ENCODE measurements at regions not wholly inside any gene's neighbourhood (a gene's known extent, or its start where the extent isn't known, plus 50 kb on each side); places are given as distances from the start of the nearest gene placed in this dataset.

DNA sequence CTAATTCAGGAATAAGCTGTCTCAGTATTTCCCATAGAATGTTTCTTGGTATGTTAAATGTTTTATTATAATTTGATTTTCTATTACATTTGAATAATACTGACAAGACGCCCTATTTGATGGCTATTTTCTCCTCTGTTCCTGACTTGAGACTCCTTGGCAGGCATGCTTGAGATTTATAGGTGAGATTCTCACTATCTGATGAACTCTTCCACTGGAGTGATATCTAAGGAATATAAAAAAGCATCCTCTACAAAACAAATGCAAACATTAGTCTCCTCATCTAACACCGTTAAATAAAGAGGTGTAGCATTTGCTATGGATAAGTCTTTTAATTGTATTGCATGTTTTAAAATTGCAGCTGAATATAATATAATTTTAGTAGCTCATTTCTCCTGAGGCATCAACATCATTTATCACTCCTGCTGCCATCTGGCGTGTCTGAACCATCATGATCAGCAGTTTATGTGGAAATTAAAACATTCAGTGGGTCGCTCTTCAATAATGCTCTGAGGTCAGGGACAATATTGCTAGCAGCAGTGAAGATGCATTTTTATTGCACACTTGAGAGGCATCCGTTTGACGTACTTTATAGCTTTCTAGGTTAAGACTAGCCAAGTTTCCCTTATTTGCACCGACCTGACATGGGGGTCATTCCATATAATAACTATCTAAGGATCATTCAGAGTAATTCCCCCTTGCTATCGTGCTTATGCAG, 210.4 kb upstream of the GALNTL6 start:
- peaks cover 0 to under 1% of the 10 kb centered on the region in 2 donors for H3K27me3 Mint-ChIP-seq
- H3K9me3 Mint-ChIP-seq = peaks cover 0 to 6% of the 10 kb centered on the region in 2 donors
- no peak for ATAC-seq (replicated peaks)
- no peak overlapping the region for H3K4me3 Mint-ChIP-seq
- H3K4me1 Mint-ChIP-seq = peaks cover 0 to 10% of the 10 kb centered on the region in 2 donors
- no peaks in the 10 kb centered on the region for H3K36me3 Mint-ChIP-seq
- H3K27ac Mint-ChIP-seq = no peak overlapping the region
- DNase-seq = no peak

DNA sequence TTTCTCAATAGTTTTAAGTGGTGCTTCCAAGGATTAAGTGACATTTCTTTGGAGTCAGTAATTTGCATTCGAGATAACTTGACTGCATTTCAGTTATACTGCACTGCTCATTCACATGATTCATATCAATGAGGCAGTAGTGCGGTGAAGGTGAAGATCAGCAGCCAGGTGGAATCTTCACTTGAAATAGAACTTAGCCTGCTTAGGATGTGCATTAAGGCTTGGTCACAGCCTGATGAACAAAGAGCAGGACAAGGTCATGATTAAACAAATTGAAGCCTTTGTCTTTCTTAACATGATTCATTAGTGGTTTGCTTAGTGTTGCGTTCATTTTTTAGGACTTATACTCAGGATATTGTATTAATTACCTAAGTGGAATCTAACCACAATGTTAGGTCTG, 212.1 kb upstream of the GALNTL6 start:
- DNase-seq (no peak), ATAC-seq (replicated peaks) (no peak)
- Mint-ChIP-seq H3K27ac (no peak overlapping the region), H3K4me1 (peaks cover 0 to 10% of the 10 kb centered on the region in 2 donors), H3K4me3 (no peak overlapping the region), H3K27me3 (peaks cover 0 to 5% of the 10 kb centered on the region in 2 donors), H3K36me3 (no peaks in the 10 kb centered on the region), H3K9me3 (peaks cover 0 to 7% of the 10 kb centered on the region in 2 donors)

DNA sequence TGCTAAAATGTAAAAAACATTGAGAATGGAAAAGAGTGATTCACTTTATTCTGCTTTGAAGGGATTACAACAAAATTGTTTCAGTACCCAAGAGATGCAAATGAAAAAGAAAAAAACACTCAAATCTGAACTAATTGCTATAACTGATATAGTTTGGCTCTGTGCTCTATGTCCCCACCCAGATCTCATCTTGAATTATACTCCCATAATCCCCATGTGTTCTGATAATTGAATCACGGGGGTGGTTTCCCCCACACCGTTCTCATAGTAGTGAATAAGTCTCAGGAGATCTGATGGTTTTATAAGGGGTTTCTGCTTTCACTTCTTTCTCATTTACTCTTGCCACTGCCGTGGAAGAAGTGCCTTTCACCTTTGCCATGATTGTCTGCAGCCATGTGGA, 213.6 kb upstream of the GALNTL6 start:
- Mint-ChIP-seq H3K4me1 (peaks cover 0 to 10% of the 10 kb centered on the region in 2 donors), H3K9me3 (peaks cover 0 to 7% of the 10 kb centered on the region in 2 donors), H3K27me3 (peaks cover 0 to 5% of the 10 kb centered on the region in 2 donors), H3K27ac (no peak overlapping the region), H3K4me3 (no peak overlapping the region), H3K36me3 (no peaks in the 10 kb centered on the region)
- ATAC-seq (replicated peaks) = peak; percentile 88 to 90
- no peak for DNase-seq

DNA sequence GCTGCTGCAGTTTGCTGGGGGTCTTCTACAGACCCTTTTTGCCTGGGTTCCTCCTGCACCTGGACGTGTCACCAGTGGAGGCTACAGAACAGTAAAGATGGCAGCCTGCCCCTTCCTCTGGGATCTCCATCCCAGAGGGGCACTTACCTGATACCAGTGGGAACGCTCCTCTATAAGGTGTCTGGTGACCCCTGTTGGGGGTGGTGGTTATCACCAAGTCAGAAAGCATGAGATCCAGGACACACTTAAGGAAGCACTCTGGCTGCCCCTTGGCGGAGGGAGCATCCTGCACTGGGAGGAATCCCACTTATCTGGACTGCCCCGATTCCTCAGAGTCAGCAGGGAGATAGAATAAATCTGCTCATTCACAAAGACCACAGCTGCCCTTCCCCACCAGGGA, 218.9 kb upstream of the GALNTL6 start:
- DNase-seq (no peak), ATAC-seq (replicated peaks) (no peak)
- peaks cover 0 to 13% of the 10 kb centered on the region in 2 donors for H3K27me3 Mint-ChIP-seq
- no peak overlapping the region for H3K27ac Mint-ChIP-seq
- no peaks in the 10 kb centered on the region for H3K36me3 Mint-ChIP-seq
- H3K9me3 Mint-ChIP-seq = peaks cover 0 to 3% of the 10 kb centered on the region in 2 donors
- no peak overlapping the region for H3K4me3 Mint-ChIP-seq
- H3K4me1 Mint-ChIP-seq = peaks cover 2 to 6% of the 10 kb centered on the region in 2 donors

- Mint-ChIP-seq H3K4me3 (no peak overlapping the region), H3K9me3 (no peaks in the 10 kb centered on the region), H3K4me1 (peaks cover 0 to 2% of the 10 kb centered on the region in 2 donors), H3K36me3 (no peaks in the 10 kb centered on the region), H3K27me3 (peaks cover 0 to 8% of the 10 kb centered on the region in 2 donors), H3K27ac (no peak overlapping the region)
- DNase-seq = no peak
- no peak for ATAC-seq (replicated peaks)
Observed at GRCh38 chr4:171590716-171591115, 222.5 kb upstream of the GALNTL6 start.

DNA sequence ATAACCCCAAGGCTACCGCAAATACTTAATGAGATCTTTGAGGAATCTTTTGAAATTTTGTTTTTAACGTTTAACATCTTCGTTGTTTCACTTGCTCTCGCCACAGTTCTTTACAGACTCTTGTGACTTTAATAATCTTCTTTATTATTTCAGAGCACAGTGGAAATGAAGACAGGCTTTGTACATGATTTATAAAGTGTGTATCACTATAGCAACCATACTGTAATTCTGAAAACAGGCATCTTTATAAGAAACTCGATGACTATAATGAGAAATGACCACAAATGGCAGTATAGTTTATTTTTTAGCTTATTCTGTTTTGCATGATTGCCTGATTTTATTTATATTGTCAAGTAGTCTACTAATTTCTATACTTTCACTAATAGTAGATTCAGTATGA, 224.4 kb upstream of the GALNTL6 start:
- Mint-ChIP-seq H3K9me3 (peaks cover 4 to 5% of the 10 kb centered on the region in 2 donors), H3K36me3 (no peaks in the 10 kb centered on the region), H3K27me3 (peaks cover 0 to 5% of the 10 kb centered on the region in 2 donors), H3K4me3 (no peak overlapping the region), H3K4me1 (peaks cover 4 to 8% of the 10 kb centered on the region in 2 donors), H3K27ac (no peak overlapping the region)
- DNase-seq (no peak), ATAC-seq (replicated peaks) (no peak)

DNA sequence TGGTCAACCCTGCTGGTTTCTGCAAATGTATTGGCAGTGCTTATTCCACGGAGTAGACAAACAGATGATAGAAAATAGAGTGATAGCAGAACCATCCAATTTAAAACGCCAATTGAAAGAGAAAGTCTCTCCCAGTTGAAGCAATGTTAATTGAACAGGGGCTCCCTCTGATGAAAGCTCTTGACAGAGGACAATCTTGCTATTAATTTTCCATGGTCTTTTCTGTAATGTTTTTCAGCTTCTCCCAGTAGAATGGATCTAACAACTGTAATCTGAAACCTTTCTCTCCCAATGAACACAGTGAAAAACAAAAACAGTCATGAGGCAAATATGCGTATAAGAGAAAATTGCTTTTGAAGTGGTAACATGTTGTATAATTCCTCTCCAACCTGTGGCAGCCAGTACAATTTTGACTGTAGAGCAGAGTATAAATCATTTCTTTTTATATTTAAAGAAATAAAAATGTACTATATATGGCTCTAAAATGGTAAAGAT, 225.1 kb upstream of the GALNTL6 start:
- DNase-seq = no peak
- no peak for ATAC-seq (replicated peaks)
- Mint-ChIP-seq H3K36me3 (no peaks in the 10 kb centered on the region), H3K9me3 (peaks cover 4 to 5% of the 10 kb centered on the region in 2 donors), H3K4me1 (peaks cover 10 to 15% of the 10 kb centered on the region in 2 donors), H3K27me3 (peaks cover 0 to 4% of the 10 kb centered on the region in 2 donors), H3K4me3 (no peak overlapping the region), H3K27ac (no peak overlapping the region)

DNA sequence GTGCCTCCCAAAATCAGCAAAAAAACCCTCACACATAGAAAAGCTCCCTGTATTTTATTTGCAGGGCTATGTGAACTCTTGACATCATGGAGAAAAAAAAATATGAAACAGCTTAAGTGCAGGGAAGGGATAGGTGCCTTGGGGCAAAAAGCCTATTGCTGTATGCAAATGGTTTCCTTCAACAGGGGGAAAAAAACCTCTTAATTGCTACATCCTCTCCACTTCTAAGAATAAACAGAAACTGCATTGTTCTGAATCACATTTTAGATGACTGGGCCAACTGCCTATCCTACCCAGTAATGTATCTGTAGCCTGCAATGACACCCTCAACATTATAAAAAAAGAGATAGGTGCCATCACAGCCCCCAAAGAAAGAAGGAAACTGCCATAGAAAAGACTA, 229.4 kb upstream of the GALNTL6 start:
- DNase-seq (no peak), ATAC-seq (replicated peaks) (peak in 1 of 2 donors; percentile 58)
- H3K4me3 Mint-ChIP-seq = no peak overlapping the region
- H3K4me1 Mint-ChIP-seq = peaks cover 14 to 31% of the 10 kb centered on the region in 2 donors
- no peaks in the 10 kb centered on the region for H3K27me3 Mint-ChIP-seq
- H3K9me3 Mint-ChIP-seq = peaks cover 5 to 7% of the 10 kb centered on the region in 2 donors
- no peak overlapping the region for H3K27ac Mint-ChIP-seq
- H3K36me3 Mint-ChIP-seq = peaks cover 2 to 4% of the 10 kb centered on the region in 2 donors

GRCh38 chr4:171582961-171583581, 230.1 kb upstream of the GALNTL6 start:
- Mint-ChIP-seq H3K4me1 (peaks cover 14 to 31% of the 10 kb centered on the region in 2 donors), H3K27me3 (no peaks in the 10 kb centered on the region), H3K9me3 (peaks cover 5 to 7% of the 10 kb centered on the region in 2 donors), H3K36me3 (peaks cover 2 to 4% of the 10 kb centered on the region in 2 donors), H3K4me3 (no peak overlapping the region), H3K27ac (peak overlapping the region; percentile 56)
- DNase-seq = no peak
- peak; percentile 55 to 76 for ATAC-seq (replicated peaks)

- no peak overlapping the region for H3K4me3 Mint-ChIP-seq
- no peak for ATAC-seq (replicated peaks)
- H3K27ac Mint-ChIP-seq = no peak overlapping the region
- H3K27me3 Mint-ChIP-seq = no peaks in the 10 kb centered on the region
- H3K9me3 Mint-ChIP-seq = peaks cover 4 to 5% of the 10 kb centered on the region in 2 donors
- H3K4me1 Mint-ChIP-seq = no peaks in the 10 kb centered on the region
- H3K36me3 Mint-ChIP-seq = no peaks in the 10 kb centered on the region
- no peak for DNase-seq
Observed at GRCh38 chr4:171573181-171573580, 240.0 kb upstream of the GALNTL6 start.

- Mint-ChIP-seq H3K9me3 (peaks cover 4 to 5% of the 10 kb centered on the region in 2 donors), H3K4me1 (no peaks in the 10 kb centered on the region), H3K4me3 (no peak overlapping the region), H3K27me3 (no peaks in the 10 kb centered on the region), H3K36me3 (no peaks in the 10 kb centered on the region), H3K27ac (no peak overlapping the region)
- DNase-seq = no peak
- ATAC-seq (replicated peaks) = no peak
Observed at GRCh38 chr4:171565130-171565788, 247.9 kb upstream of the GALNTL6 start.

- no peak overlapping the region for H3K27ac Mint-ChIP-seq
- no peak for DNase-seq
- H3K4me3 Mint-ChIP-seq = no peak overlapping the region
- no peaks in the 10 kb centered on the region for H3K36me3 Mint-ChIP-seq
- H3K9me3 Mint-ChIP-seq = no peaks in the 10 kb centered on the region
- ATAC-seq (replicated peaks) = peak; percentile 49 to 61
- H3K4me1 Mint-ChIP-seq = no peaks in the 10 kb centered on the region
- H3K27me3 Mint-ChIP-seq = no peaks in the 10 kb centered on the region
Observed at GRCh38 chr4:171561419-171561818, 251.8 kb upstream of the GALNTL6 start.

DNA sequence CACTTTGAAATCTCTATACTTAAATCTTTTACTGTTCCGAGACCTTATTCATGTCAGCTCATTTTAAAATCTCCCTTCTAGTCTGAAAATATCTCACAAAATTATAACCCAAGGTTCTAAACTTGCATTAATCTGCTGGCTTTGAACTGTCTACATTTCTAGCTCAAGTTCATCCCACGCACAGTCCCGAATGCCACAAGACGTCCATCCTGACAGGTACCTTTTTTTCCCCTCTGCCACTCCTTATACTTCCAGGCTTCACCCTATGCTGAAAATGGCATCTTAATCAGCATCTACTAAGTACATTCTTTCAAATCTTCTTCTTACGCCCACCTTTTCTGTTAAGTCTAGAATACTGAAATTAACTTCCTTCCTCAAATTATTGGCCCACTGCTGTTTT, 259.2 kb upstream of the GALNTL6 start:
- H3K36me3 Mint-ChIP-seq = no peaks in the 10 kb centered on the region
- no peak for ATAC-seq (replicated peaks)
- H3K27me3 Mint-ChIP-seq = no peaks in the 10 kb centered on the region
- no peaks in the 10 kb centered on the region for H3K9me3 Mint-ChIP-seq
- H3K27ac Mint-ChIP-seq = no peak overlapping the region
- H3K4me1 Mint-ChIP-seq = peaks cover 3 to 12% of the 10 kb centered on the region in 2 donors
- no peak for DNase-seq
- no peak overlapping the region for H3K4me3 Mint-ChIP-seq

GRCh38 chr4:171542640-171543039, 270.6 kb upstream of the GALNTL6 start:
- ATAC-seq (replicated peaks) = no peak
- Mint-ChIP-seq H3K4me1 (no peaks in the 10 kb centered on the region), H3K4me3 (no peak overlapping the region), H3K27me3 (no peaks in the 10 kb centered on the region), H3K27ac (no peak overlapping the region), H3K36me3 (no peaks in the 10 kb centered on the region), H3K9me3 (no peaks in the 10 kb centered on the region)
- no peak for DNase-seq

Measured in stimulated activated naive B cell treated with anti-CD40 and anti-IgM and Interleukin-4, amounts not matched to agents 10 μg/mL and 1 μg/mL and 100 μg/mL, for 72 hours (primary cell).